ENCODE measurements at regions not wholly inside any gene's neighbourhood (a gene's known extent, or its start where the extent isn't known, plus 50 kb on each side); places are given as distances from the start of the nearest gene placed in this dataset.
"Not testable (repeated sequence)": the region's sequence is repeated elsewhere in the genome, so short reads cannot be mapped to it uniquely, and the experiment has no call there.

DNA sequence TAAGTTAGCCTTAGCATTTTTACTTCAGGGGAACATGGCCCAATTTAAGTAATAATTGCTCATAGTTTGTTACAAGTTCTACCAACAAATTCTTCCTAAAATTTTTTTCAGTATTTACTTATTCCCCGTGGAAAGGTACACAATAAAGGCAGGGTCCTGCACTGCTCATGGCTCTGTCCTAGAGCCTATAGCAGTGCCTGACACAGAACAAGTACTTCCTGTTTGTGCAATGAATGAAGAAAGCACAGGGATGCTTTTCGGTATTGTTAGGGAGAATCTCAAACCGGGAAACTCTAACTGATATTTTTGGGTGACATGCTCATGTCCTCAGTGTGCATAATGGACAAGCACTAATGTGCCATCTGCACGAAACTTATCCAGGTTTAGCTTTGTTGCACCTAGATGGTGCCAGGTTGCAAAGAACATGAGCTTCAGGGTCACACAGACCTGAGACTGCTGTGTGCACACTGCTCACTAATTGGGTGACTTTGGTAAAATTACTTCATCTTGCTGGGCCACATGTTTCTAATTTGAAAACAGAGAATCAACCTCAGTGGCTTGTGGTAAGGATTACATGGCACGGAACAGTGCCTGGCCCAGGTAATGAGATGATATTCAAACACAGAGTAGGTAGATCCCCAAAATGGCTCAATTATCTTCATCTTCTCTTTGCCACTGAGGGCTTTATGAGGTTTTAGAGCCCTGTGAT, 175.8 kb upstream of the NPY2R start:
- no peak for DNase-seq (ENCODE audit: low spot score)

DNA sequence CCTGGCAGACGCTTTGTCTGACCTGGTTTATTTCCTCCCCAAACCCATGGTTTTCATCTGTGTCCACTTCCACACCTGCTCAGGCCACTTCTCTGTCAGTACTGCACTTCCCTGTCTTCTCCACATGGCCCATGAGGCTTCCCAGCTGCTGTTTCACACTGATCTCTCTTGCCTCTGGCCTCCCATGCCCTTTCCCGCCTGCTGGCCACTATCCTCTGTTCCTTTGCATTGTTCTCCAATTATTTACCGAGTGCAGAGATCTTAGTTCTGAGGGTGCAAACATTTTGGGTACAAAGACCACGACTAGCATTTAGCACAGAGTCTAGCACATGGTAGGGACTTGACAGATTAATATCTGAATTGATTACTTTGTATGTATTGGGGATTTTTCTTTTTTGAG, 174.8 kb upstream of the NPY2R start:
- no peak for DNase-seq (ENCODE audit: low spot score)

- DNase-seq (ENCODE audit: low spot score): no peak
Observed at GRCh38 chr4:155037031-155037430, 171.4 kb upstream of the NPY2R start.

DNA sequence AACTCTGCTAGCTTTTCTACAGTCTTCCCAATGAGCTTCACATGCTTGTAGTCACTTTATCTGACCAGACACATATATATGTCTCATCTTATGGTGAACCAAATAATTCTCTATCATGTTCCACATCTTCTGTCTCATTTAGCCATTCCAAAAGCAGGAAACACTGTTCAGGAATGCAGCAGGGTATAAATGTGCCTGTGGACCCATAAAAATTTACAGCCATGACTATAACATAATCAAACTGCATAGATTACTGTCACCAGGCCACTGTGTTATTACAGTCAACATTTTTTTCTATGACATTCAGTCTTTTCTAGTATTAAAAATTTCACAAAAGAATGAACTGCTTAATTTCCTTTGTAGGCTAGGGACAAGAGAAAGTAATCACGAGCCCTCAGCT, 170.0 kb upstream of the NPY2R start:
- no peak for DNase-seq (ENCODE audit: low spot score)

DNA sequence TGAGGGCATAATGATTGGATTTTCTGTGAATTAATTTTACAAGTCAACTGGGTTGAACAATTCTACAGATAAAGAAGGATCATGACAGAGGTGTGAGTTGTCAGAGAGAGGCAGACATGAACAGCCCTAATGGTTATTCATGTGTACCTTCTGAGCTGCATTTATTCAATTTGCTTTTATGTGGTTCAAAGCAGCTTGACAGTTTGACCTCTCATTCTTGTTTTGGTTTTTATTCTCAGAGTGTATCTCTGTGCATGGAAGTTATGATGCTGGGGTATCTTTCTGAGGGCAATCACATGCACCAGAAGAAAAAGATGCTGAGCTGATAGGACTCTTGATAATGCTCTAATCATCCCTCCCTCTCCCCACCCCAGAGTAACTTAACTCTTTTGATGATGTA, 169.3 kb upstream of the NPY2R start:
- DNase-seq (ENCODE audit: low spot score): no peak

- no peak for DNase-seq (ENCODE audit: low spot score)
Observed at GRCh38 chr4:155040031-155040430, 168.4 kb upstream of the NPY2R start.

DNA sequence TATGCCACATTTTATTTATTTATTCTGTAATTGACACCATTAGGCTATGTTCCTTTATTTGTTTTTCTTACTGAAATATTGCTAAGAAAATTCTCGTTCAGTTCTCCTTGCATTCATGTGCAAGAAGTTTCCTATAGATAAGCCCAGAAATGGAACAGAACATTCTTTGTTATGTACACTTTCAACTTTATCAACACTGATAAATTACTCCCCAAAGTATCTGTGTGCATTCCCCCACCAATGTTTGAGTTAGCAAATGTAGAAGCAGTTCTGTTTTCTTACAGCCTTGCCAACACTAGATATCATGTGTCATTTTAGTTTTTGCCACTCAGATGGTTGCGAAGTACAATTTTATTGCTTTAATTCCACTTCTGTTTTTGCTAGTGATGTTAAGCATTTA, 166.4 kb upstream of the NPY2R start:
- DNase-seq (ENCODE audit: low spot score): no peak

DNA sequence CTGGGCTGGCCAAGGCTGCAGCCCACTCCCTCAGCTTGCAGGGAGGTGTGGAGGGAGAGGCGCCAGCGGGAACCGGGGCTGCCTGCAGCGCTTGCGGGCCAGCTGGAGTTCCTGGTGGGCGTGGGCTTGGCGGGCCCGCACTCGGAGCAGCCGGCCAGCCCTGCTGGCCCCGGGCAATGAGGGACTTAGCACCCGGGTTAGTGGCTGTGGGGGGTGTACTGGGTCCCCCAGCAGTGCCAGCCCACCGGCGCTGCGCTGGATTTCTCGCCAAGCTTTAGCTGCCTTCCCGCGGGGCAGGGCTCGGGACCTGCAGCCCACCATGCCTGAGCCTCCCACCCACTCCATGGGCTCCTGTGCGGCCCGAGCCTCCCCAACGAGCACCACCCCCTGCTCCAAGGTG, 164.2 kb upstream of the NPY2R start:
- not testable (repeated sequence) for DNase-seq (ENCODE audit: low spot score)

GRCh38 chr4:155047755-155048154, 160.7 kb upstream of the NPY2R start:
- DNase-seq (ENCODE audit: low spot score): no peak

DNA sequence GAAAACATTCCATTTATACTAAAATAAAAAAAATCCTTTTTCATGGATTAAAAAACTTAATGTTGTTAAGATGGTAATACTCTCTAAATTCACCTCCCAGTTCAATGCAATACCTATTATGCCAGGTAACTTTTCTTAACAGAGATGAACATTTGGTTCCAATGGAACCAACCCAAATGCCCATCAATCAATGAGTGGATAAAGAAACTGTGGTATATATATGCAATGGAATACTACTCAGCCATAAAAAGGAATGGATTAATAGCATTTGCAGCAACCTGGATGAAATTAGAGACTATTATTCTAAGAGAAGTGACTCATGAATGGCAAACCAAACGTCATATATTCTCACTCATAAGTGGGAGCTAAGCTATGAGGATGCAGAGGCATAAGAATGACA, 154.4 kb upstream of the NPY2R start:
- DNase-seq (ENCODE audit: low spot score): not testable (repeated sequence)

DNA sequence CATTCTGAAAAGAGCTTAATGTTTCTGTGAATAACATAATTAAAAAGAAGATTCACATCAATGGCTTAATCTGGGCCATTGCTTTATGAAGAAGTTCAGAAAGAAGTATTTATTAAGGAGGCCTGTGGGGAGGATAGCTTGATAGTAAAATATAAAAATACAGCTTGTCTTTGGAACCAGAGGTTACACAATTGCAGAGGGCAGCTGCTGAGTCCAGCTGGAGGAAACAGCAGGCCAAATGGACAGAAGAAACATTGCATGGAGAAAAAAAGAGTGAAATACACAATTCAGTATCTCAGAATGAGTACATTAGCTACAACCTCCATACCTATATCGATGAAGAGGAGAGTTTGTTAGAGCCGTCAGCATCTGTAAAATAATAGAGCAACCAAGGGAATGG, 148.0 kb upstream of the NPY2R start:
- no peak for DNase-seq (ENCODE audit: low spot score)

DNA sequence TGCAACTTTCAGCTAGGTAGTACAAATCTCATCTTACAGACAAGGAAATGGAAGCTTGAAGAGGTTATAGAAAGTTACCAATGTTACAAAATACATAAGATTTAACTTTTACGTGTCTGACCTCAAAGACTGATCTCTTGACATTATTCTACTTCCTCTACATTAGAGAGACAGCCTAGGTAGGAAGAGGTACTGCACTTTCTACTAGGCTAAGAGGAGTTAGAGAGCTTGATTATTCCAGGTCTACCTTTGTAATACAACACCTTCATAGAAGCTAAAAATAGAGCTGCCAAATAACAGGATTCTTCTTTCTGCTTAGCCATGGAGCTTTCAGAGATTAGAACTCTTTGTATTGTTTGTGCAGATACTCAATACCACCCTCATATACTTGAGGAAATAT, 147.6 kb upstream of the NPY2R start:
- no peak for DNase-seq (ENCODE audit: low spot score)

GRCh38 chr4:155062948-155063347, 145.5 kb upstream of the NPY2R start:
- DNase-seq (ENCODE audit: low spot score): no peak

DNA sequence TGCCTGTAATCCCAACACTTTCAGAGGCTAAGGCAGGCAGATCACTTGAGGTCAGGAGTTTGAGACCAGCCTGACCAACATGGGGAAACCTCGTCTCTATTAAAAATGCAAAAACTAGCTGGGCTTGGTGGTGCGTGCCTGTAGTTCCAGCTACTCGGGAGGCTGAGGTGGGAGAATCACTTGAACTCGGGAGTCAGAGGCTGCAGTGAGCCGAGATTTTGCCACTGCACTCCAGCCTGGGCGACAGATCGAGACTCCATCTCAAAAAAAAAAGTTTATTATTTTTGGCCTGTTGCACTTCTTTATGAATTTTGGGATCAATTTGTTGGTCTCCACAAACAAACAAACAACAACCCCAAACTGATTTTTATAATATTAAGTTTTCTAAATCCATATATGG, 143.5 kb upstream of the NPY2R start:
- not testable (repeated sequence) for DNase-seq (ENCODE audit: low spot score)

- DNase-seq (ENCODE audit: low spot score): no peak
Observed at GRCh38 chr4:155066871-155067270, 141.6 kb upstream of the NPY2R start.

DNA sequence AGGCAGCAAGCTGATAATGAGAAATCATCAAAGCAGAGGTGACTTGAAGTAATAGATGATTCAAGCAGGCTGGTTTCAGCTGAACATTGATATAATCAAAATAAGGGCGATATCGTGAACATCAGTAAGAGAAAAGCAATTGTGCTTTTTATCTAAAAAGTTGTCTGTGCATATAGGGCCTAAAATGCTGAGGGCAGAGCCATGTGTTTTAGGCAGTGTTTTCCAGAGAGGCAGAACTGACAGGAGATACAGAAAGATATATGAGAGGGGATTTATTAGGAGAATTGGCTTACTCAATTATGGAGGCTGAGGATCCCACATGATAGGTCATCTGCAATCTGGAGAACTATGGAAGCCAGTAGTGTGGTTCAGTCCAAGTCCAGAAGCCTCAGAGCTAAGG, 136.5 kb upstream of the NPY2R start:
- no peak for DNase-seq (ENCODE audit: low spot score)

DNA sequence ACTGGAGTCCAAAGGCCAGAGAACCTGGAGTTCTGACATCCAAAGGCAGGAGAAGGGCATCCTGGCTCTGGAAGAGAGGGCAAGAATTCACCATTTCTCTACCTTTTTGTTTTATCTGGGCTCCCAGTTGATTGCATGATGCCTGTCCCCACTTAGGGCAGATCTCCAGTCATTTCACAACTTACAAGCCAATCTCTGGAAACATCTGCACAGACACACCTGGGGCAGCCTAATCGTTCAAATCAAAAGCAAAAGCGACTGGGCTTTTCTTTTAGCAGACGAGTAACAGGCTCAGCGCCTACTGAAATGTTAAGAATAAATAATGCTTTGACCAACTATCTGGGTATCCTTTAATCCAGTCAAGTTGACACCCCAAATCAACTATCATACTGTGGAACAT, 136.0 kb upstream of the NPY2R start:
- no peak for DNase-seq (ENCODE audit: low spot score)

DNA sequence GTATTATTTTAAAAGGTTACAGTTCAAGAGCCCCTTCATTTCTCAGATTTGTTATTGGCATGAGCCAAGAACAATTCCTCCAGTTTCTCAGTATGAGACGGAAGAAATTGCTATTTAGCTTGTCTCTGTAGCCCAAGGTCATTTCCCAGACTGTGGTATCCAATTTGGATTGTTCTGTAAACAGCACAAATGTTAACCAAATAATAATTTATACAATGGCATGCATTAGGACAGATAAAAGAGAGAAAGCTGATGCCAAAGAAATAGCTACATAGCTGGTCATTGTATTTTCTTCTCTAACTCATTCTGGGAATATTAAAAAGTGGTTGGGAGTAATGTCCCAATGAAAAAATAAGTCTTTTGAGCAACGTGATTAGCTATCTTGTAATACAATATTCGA, 134.6 kb upstream of the NPY2R start:
- DNase-seq (ENCODE audit: low spot score): no peak

DNA sequence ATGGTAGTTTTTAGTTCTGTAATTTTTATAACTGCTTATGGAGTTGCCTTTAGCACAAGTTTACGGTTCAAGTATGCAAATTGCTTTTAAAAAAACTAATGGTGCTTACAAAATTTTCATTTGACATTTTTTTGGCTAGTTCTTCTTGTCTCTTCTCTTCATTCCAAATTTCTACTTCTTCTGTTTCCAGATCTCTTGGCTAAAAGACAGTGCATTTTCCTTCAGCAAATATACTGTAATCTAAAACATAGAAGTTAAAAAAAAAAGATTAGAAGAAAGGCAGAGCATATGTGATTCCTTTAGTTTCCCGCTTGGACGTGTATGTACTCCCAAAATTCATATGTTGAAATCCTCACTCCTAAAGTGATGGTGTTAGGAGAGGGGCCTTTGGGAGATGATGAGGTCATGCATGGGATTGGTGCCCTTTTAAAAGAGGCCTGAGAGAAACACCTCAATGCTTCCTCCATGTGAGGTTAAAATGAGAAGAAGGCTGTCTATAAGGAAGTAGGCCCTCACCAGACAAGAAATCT, 132.1 kb upstream of the NPY2R start:
- DNase-seq (ENCODE audit: low spot score): no peak

GRCh38 chr4:155077452-155078229, 130.8 kb upstream of the NPY2R start:
- DNase-seq (ENCODE audit: low spot score): no peak

- DNase-seq (ENCODE audit: low spot score): no peak
Observed at GRCh38 chr4:155079871-155080270, 128.6 kb upstream of the NPY2R start.

DNA sequence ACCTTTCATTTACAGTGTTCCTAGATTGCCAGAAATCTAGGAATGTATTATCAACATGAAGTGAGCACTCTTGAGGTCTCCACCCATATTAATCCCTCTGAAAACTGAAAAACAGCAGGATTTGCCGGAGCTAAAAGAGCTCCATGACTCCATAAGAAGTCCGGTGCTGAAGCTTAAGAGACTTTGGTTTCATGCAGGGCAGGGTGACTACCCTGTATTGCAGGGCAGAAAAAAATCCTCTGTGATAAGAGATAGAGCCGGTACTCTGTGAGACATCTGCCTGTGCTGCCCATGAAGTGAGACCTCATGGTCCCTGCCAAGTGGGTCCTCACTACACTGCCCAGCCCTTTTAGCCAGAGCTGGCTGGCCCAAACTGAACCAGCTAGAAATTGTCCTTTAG, 127.2 kb upstream of the NPY2R start:
- DNase-seq (ENCODE audit: low spot score): no peak

DNA sequence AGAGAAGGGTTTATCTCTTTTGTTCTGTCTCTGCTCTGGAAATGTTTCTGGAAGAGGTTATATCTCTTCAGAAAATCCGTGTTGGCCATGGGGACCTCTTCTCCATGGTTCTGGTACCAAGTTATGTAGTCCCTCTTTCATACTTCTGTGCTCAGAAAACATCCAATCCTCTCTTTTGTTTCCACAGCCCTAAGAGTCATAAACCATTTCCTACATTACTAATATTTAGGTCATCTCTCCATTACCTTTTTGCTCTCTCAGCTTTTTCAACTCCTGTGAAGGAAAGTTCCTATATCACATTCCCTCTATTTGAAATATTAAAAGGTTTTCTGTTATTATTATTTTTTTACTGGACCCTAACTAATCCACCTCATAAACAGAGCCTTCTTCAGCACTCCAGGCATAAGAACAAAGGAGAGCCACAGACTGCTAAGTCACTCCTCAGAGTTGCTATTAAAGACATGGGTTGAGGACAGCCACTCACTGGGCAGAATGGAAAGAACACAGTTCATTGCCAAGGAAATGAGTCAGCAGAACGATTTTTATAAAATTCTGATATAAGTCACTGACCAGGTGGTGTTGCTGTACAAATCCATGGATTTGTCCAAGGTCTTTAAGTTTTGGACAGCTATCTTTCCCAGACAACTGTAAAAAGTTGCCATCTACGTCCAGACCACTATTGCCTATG, 122.4 kb upstream of the NPY2R start:
- DNase-seq (ENCODE audit: low spot score): no peak

All from cerebellar cortex (tissue), 1 donor.